GM12873 (cell line): ENCODE measurements at regions not wholly inside any gene's neighbourhood (a gene's known extent, or its start where the extent isn't known, plus 50 kb on each side); places are given as distances from the start of the nearest gene placed in this dataset.

Experiments used
- TF ChIP-seq, protein P1 (sequence below): IDR thresholded peaks from 2 replicates; pipeline ENCODE4 v1.5.1; 2012; ENCODE audit warnings: low read depth, mild to moderate bottlenecking, moderate library complexity, low read length, control low read depth; ENCODE audit not compliant: insufficient read depth; ENCODE audit errors: missing control alignments

DNA sequence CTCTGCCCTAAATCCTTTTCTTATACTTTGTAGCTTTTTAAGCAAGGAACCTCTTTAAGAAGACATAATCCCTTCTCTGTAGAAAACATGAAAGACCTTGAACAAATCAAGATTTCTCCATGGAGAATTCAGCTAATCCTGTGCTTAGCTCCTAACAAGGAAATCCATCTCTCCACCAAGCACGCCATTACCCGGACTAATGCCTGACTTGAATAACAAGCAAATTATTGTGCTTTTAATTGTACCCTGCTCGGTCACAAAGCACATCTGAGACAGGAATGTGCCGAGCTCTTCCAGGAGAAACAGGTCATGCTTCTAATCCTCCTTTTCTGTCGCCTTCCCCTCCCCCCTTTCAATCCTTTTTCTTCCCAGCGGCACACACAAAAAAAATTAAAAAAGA, 141.3 kb downstream of the PSAT1 start:
- TF ChIP-seq, protein P1, sequence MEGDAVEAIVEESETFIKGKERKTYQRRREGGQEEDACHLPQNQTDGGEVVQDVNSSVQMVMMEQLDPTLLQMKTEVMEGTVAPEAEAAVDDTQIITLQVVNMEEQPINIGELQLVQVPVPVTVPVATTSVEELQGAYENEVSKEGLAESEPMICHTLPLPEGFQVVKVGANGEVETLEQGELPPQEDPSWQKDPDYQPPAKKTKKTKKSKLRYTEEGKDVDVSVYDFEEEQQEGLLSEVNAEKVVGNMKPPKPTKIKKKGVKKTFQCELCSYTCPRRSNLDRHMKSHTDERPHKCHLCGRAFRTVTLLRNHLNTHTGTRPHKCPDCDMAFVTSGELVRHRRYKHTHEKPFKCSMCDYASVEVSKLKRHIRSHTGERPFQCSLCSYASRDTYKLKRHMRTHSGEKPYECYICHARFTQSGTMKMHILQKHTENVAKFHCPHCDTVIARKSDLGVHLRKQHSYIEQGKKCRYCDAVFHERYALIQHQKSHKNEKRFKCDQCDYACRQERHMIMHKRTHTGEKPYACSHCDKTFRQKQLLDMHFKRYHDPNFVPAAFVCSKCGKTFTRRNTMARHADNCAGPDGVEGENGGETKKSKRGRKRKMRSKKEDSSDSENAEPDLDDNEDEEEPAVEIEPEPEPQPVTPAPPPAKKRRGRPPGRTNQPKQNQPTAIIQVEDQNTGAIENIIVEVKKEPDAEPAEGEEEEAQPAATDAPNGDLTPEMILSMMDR: no peak

DNA sequence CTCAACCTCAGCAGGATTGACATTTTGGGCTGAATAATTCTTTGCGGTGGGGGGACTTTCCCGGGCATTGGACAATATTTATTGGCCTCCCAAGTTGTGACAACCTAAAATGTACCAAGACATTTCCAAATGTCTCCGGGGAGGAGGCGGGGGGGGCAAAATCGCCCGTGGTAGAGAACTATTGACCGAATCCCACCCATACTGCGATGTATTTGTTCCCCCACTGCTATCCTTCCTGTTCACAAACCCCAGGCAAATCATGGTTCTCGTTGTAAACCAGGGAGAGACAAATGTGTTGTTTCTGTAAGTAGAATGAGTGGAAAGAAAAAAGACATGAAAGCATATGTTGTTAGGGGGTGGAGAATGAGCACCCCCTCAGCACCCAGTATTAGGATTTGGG, 141.9 kb downstream of the PSAT1 start:
- TF ChIP-seq, protein P1: no peak

DNA sequence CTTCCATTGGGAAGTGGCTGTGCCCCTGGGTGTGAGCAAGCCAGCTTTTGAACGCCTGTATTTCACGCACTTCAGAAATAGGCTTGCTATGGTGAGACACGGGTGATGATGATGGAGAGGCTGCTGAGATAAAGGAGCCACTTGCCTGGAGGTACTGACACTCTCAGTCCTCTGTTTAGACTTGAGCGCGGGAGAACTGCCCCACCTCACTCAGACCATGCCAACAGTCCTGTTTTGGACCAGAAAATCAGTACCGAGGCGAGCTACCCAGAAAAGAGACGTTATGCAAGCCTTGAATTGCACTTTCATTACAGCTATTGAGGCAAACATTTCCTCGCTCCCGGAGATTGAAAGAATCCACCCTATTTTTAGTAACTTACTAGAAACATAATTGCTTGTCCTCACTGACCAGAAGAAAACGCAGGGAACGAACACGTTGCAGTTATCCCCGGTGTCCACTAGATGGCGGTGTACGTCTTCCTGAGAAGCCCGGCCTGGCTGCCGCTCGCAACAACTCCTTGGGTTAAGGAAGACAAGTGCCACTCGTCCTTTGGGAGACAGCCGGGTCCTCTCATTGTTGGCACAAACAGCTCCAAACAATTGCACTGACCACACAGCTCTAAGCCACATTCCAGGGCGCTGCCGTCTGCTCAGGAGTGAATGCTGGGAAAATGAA, 142.4 kb downstream of the PSAT1 start:
- TF ChIP-seq, protein P1: peak; percentile 96

DNA sequence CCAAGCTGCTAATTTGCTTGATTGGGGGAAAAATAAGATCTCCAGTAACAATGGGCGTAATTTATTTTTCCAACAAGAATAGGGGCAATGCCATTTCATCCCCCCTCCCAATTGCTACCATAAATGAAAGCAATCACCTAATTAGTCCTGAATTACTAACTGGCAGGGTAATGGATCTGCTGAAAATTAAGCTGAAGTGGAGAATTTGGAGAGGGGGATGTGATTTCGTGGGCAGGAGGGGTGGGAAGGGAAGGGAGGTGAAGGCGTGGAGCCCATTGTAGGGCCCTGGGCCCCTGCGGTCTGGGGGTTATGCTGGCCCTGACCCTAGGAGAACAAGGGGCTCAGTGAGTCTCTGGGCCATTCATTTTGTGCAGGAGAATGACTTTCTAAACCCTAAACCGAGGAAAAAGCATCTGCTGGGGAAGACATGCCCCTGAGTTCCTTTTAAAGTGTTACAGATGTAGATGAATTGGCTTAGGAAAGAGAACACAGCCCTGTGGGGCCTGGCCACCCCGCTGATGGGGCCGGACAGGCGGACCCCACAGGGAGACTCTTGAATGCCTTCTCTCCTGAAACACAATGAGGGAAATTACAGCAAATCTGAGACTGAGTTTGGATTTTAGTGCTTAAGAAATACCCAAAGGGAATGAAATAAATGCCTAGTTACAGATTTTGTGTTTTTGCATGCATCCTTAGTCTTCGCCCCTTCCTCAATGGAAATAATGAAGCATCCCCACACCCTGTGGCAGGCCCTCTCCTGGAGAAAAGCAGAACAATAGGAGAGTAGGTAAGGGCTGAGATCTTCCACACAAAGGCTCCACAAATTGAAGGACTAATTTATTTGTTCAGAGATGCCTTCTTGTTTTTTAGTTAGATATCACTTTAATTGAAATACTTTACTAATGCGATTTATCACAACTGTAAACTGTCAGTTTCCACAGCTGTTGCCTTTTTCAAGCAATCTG, 143.2 kb downstream of the PSAT1 start:
- TF ChIP-seq, protein P1: no peak

DNA sequence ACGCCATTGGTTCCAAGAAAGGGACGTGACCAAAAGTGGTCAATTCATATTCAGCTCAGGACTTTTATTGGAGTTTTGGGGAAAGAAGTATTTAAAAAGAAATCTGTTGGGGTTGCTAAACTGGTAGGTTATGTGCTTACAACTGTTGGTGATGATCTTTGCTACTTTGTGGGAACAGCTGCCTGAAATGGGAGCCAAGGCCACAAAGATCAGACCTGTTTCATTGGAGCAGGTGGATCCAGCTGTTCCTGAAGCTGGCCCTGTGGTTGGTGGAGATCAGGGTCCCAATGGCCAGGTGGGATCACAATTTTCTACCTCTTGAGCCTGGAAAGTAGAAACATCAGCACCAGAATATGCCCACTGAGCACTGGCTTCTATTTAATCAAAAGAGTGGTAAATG, 144.5 kb downstream of the PSAT1 start:
- TF ChIP-seq, protein P1: no peak

DNA sequence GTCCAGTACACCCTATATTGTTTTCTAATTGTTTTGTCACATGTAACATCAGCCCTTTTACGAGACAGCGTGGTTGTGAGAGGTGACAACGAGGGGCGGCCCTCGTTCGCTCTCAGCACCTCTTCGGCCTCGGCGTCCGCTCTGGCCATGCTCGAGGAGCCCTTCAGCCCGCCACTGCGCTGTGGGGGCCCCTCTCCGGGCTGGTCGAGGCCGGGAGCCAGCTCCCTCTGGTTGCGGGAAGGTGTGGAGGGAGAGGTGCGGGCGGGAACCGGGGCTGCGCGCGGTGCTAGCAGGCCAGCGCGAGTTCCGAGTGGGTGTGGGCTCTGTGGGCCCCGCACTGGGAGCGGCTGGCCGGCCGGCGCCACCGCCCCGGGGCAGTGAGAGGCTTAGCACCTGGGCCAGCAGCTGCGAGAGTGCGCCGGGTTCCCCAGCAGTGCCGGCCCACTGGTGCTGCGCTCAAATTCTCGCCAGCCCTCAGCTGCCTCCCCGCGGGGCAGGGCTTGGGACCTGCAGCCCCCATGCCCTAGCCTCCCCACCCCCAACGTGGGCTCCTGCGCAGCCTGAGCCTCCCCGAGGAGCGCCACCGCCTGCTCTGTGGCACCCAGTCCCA, 145.0 kb downstream of the PSAT1 start:
- TF ChIP-seq, protein P1: no peak

DNA sequence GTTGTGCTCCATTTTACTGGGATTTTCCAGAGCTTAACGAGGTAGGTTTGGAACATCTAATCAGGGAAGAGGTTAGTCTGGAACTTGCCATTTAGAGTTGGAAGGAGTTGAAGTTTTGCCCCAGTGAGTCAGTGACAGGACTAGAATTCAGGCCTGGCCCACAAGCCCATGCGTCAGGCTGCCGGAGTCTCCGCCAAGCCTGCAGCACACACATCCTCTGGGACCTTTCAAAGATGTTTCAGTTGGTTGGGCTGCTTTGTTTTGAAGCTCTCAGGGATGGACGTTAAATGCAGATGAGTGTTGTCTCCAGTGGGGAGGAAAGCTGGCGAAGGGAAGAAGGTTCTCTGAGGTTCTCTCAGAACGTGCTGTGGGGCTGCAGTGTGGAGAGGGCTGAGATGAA, 147.0 kb downstream of the PSAT1 start:
- TF ChIP-seq, protein P1: no peak
